Spleen (tissue), 11 donors: ENCODE measurements at regions not wholly inside any gene's neighbourhood (a gene's known extent, or its start where the extent isn't known, plus 50 kb on each side); places are given as distances from the start of the nearest gene placed in this dataset.

Source experiments
- DNase-seq: peaks from one replicate; pipeline ENCODE4 v3.0.0-alpha.2; 2020
- H3K27ac ChIP-seq, 8 donors: fragments of 200-600 bp; sonication (generic) in 7 of 8; 1 replicate in 4 of 8; 2 replicates in 4 of 8; pipeline versions ENCODE4 v1.5.0 to v1.8.0; 2016 to 2021; ENCODE audit warnings: inconsistent platforms in 4 of 8, mild to moderate bottlenecking in 4 of 8, moderate library complexity in 1 of 8
- H3K27me3 ChIP-seq, 7 donors: fragments of 200-600 bp; sonication (generic) in 6 of 7; replicated peaks in 1 of 7; 1 replicate in 4 of 7; 2 replicates in 3 of 7; pipeline versions ENCODE4 v1.5.0 to v1.8.0; 2016 to 2021; ENCODE audit warnings: inconsistent platforms in 3 of 7, mild to moderate bottlenecking in 1 of 7
- H3K36me3 ChIP-seq, 6 donors: fragments of 200-600 bp; sonication (generic) in 5 of 6; 1 replicate in 4 of 6; 2 replicates in 2 of 6; pipeline versions ENCODE4 v1.5.0 to v1.8.0; 2016 to 2021; ENCODE audit warnings: inconsistent platforms in 2 of 6
- H3K4me1 ChIP-seq, 6 donors: fragments of 200-600 bp; sonication (generic) in 5 of 6; 1 replicate in 3 of 6; 2 replicates in 3 of 6; pipeline versions ENCODE4 v1.5.0 to v1.8.0; 2016 to 2021; ENCODE audit warnings: inconsistent platforms in 3 of 6
- H3K4me3 ChIP-seq, 8 donors: fragments of 200-600 bp; sonication (generic) in 7 of 8; 1 replicate in 4 of 8; 2 replicates in 4 of 8; pipeline versions ENCODE4 v1.5.0 to v1.8.0; 2016 to 2021; ENCODE audit warnings: inconsistent platforms in 4 of 8, mild to moderate bottlenecking in 4 of 8, moderate library complexity in 2 of 8
- H3K9me3 ChIP-seq, 8 donors: fragments of 200-600 bp; sonication (generic) in 7 of 8; 1 replicate in 4 of 8; 2 replicates in 4 of 8; pipeline versions ENCODE4 v1.5.0 to v1.8.0; 2016 to 2021; ENCODE audit warnings: inconsistent platforms in 4 of 8
- POLR2A ChIP-seq, 3 donors: fragments of 450-650 bp; IDR thresholded peaks; one replicate each; pipeline ENCODE4 v1.5.1; 2017; ENCODE audit warnings: antibody characterized with exemption in 3 of 3, mild to moderate bottlenecking in 1 of 3
- POLR2AphosphoS5 ChIP-seq, 3 donors: sonication (generic); formaldehyde crosslinking; IDR thresholded peaks; one replicate each; pipeline ENCODE4 v1.5.1; 2017; ENCODE audit warnings: antibody characterized with exemption in 3 of 3
- WGBS, 5 donors: extraction: QIAGEN DNeasy Blood & Tissue Kit in 3 of 5; methylation state at CpG; one replicate each; pipeline versions ENCODE4 v1.1.5 to v1.1.7; 2013 to 2018; 5-methylcytosine and 5-hydroxymethylcytosine counted together
- intact Hi-C: fragments of 100-400 bp; cut with DNase I; formaldehyde crosslinking; loops from one replicate; pipeline ENCODE4 v1.15.0; 2023; ENCODE audit warnings: low total_unique reads
- TF ChIP-seq, protein P1 (sequence below), 11 experiments: fragments of 200-600 bp in 7 of 11; fragments of 450-650 bp in 4 of 11; sonication (generic) in 4 of 11; IDR thresholded peaks in 8 of 11; conservative IDR thresholded peaks in 3 of 11; 1 replicate in 7 of 11; 2 replicates in 4 of 11; pipeline versions ENCODE4 v1.4.0 to v1.8.0; 2016 to 2021; ENCODE audit warnings: antibody characterized with exemption in 11 of 11, inconsistent platforms in 4 of 11, mild to moderate bottlenecking in 1 of 11
- donor health status: healthy with polysubstance abuse.
- donor health status: DM: no; HTN: no; CAD: no; lungs with moderate emphysema.
- donor health status: DM: no; HTN: no; CAD: no.
- donor health status: Bipolar disorder and iron deficiency.
- donor health status: healthy.
- donor health status: DM: no; HTN: no; CAD: no.
- donor health status: DM: yes; HTN: yes; CAD: no.

DNA sequence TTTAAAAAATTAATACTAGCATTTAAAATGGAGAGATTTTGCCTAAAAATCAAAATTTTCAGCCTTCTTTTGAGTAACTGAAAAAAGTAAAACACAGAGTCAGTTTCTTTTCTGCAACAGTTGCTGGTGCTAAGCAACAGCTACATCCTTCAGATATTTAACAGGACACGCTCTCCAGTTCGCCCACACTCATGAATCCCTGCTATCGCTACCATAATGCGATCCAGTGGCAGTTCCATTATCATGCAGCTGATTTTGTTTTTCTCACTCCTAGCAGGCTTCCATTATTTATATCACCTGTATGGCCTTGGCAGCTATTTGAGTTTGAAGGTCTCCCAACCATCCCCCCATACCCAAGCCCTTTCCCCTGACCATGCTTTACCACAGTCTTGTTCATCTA, 93.1 kb upstream of the NCKAP5 start:
- no peak overlapping the region for H3K27ac ChIP-seq
- no peaks in the 10 kb centered on the region for H3K27me3 ChIP-seq
- TF ChIP-seq POLR2AphosphoS5 (IDR thresholded peaks at IDR 0.05) (no peak), POLR2A (IDR thresholded peaks at IDR 0.05) (no peak)
- TF ChIP-seq, protein P1, sequence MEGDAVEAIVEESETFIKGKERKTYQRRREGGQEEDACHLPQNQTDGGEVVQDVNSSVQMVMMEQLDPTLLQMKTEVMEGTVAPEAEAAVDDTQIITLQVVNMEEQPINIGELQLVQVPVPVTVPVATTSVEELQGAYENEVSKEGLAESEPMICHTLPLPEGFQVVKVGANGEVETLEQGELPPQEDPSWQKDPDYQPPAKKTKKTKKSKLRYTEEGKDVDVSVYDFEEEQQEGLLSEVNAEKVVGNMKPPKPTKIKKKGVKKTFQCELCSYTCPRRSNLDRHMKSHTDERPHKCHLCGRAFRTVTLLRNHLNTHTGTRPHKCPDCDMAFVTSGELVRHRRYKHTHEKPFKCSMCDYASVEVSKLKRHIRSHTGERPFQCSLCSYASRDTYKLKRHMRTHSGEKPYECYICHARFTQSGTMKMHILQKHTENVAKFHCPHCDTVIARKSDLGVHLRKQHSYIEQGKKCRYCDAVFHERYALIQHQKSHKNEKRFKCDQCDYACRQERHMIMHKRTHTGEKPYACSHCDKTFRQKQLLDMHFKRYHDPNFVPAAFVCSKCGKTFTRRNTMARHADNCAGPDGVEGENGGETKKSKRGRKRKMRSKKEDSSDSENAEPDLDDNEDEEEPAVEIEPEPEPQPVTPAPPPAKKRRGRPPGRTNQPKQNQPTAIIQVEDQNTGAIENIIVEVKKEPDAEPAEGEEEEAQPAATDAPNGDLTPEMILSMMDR (IDR thresholded peaks at IDR 0.05 in 8 of 11, conservative IDR thresholded peaks at IDR 0.05 in 3 of 11) = no peak
- no peaks in the 10 kb centered on the region for H3K9me3 ChIP-seq
- 86 to 92% (median 88%) methylated on average over 4 of the region's 4 CpGs for WGBS, 5 donors
- H3K36me3 ChIP-seq = no peaks in the 10 kb centered on the region
- no peak overlapping the region for H3K4me3 ChIP-seq
- H3K4me1 ChIP-seq = no peaks in the 10 kb centered on the region
- no peak for DNase-seq
- intact Hi-C loops = no loop called here

GRCh38 chr2:133666621-133667020, 98.4 kb upstream of the NCKAP5 start:
- H3K4me3 ChIP-seq = no peak overlapping the region
- peaks cover 0 to 26% (median 17%) of the 10 kb centered on the region in 8 donors for H3K9me3 ChIP-seq
- intact Hi-C loops = no loop called here
- no peak for TF ChIP-seq POLR2AphosphoS5 (IDR thresholded peaks at IDR 0.05)
- no peak for TF ChIP-seq POLR2A (IDR thresholded peaks at IDR 0.05)
- TF ChIP-seq, protein P1 (IDR thresholded peaks at IDR 0.05 in 8 of 11, conservative IDR thresholded peaks at IDR 0.05 in 3 of 11) = no peak
- WGBS, 5 donors = 77 to 86% (median 84%) methylated on average over 1 of the region's 1 CpG
- H3K36me3 ChIP-seq = no peaks in the 10 kb centered on the region
- no peak for DNase-seq
- H3K27ac ChIP-seq = no peak overlapping the region
- no peaks in the 10 kb centered on the region for H3K27me3 ChIP-seq
- H3K4me1 ChIP-seq = no peaks in the 10 kb centered on the region

- TF ChIP-seq, protein P1 (IDR thresholded peaks at IDR 0.05 in 8 of 11, conservative IDR thresholded peaks at IDR 0.05 in 3 of 11) = no peak
- TF ChIP-seq POLR2A (IDR thresholded peaks at IDR 0.05) (no peak), POLR2AphosphoS5 (IDR thresholded peaks at IDR 0.05) (no peak)
- intact Hi-C loops = no loop called here
- H3K27me3 ChIP-seq = no peaks in the 10 kb centered on the region
- no peak overlapping the region for H3K4me3 ChIP-seq
- H3K36me3 ChIP-seq = no peaks in the 10 kb centered on the region
- H3K9me3 ChIP-seq = peaks cover 0 to 26% (median 17%) of the 10 kb centered on the region in 8 donors
- H3K27ac ChIP-seq = no peak overlapping the region
- DNase-seq = no peak
- no peaks in the 10 kb centered on the region for H3K4me1 ChIP-seq
Observed at GRCh38 chr2:133667085-133667484, 98.8 kb upstream of the NCKAP5 start.

- no peaks in the 10 kb centered on the region for H3K36me3 ChIP-seq
- no peak for DNase-seq
- TF ChIP-seq POLR2A (IDR thresholded peaks at IDR 0.05) = no peak
- TF ChIP-seq, protein P1 (IDR thresholded peaks at IDR 0.05 in 8 of 11, conservative IDR thresholded peaks at IDR 0.05 in 3 of 11) = no peak
- TF ChIP-seq POLR2AphosphoS5 (IDR thresholded peaks at IDR 0.05) = no peak
- peaks cover 0 to 26% (median 17%) of the 10 kb centered on the region in 8 donors for H3K9me3 ChIP-seq
- no peak overlapping the region for H3K27ac ChIP-seq
- no peaks in the 10 kb centered on the region for H3K27me3 ChIP-seq
- H3K4me1 ChIP-seq = no peaks in the 10 kb centered on the region
- WGBS, 5 donors = 93 to 98% (median 95%) methylated on average over 1 of the region's 1 CpG
- H3K4me3 ChIP-seq = no peak overlapping the region
- intact Hi-C loops = no loop called here
Observed at GRCh38 chr2:133667968-133668367, 99.7 kb upstream of the NCKAP5 start.
